ENCODE measurements at regions not wholly inside any gene's neighbourhood (a gene's known extent, or its start where the extent isn't known, plus 50 kb on each side); places are given as distances from the start of the nearest gene placed in this dataset.
"Not testable (repeated sequence)": the region's sequence is repeated elsewhere in the genome, so short reads cannot be mapped to it uniquely, and the experiment has no call there.

DNA sequence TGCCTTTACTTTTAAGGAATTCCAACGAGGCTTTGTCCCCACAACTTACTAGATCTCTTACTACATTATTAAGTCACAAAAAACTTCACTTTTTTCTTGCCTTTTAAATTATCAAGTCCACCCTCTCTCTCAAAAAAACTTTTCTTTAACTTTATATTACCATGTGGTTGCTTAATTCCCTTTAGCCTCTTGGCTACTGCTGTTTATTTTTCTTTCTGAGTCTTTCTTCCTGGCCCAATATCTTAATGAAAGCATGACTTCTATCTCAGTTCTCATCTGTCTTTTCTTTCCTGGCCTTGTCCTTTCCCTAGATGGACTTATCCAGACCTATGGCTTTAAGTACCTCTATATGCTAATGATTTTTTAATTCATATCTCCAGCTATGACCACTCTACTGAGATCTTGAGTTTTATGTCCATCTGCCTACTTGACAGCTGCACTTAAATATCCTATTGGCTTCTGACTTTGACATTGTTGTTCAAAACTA lies 710.5 kb downstream of the RFPL4B start:
- POLR2A ChIA-PET, result no interaction called here
- CTCF ChIA-PET, result no interaction called here
- H3K36me3 ChIP-seq (ENCODE audit: control insufficient read depth, insufficient read depth, low read length), result no peaks in the 10 kb centered on the region
- no peak overlapping the region for H3K4me3 ChIP-seq (ENCODE audit: low read depth, low read length)
- no peak for TF ChIP-seq CTCF (IDR thresholded peaks at IDR 0.05; ENCODE audit: insufficient read depth, low read depth, low read length)
- DNase-seq (ENCODE audit: low read depth), result no peak
- H3K27me3 ChIP-seq (ENCODE audit: control insufficient read depth, insufficient read depth, low read length), result no peaks in the 10 kb centered on the region

GRCh38 chr6:113060664-113061063 lies 713.5 kb downstream of the RFPL4B start:
- H3K27me3 ChIP-seq (ENCODE audit: control insufficient read depth, insufficient read depth, low read length), result no peaks in the 10 kb centered on the region
- ChIA-PET POLR2A (no interaction called here), CTCF (interaction anchor here (0.7 to 0.9 kb wide), 2 partner anchors 8 to 178 kb away, joined by 3 to 4 read pairs; no protein-coding TSS in a partner anchor)
- no peak for TF ChIP-seq CTCF (IDR thresholded peaks at IDR 0.05; ENCODE audit: insufficient read depth, low read depth, low read length)
- no peaks in the 10 kb centered on the region for H3K36me3 ChIP-seq (ENCODE audit: control insufficient read depth, insufficient read depth, low read length)
- DNase-seq (ENCODE audit: low read depth), result no peak
- H3K4me3 ChIP-seq (ENCODE audit: low read depth, low read length), result no peak overlapping the region

- POLR2A ChIA-PET, result no interaction called here
- Histone ChIP-seq H3K27me3 (ENCODE audit: control insufficient read depth, insufficient read depth, low read length) (no peaks in the 10 kb centered on the region), H3K36me3 (ENCODE audit: control insufficient read depth, insufficient read depth, low read length) (no peaks in the 10 kb centered on the region), H3K4me3 (ENCODE audit: low read depth, low read length) (no peak overlapping the region)
- CTCF ChIA-PET, result interaction anchor here (0.6 kb wide), 2 partner anchors 637 to 752 kb away, joined by 3 read pairs; no protein-coding TSS in a partner anchor
- TF ChIP-seq CTCF (IDR thresholded peaks at IDR 0.05; ENCODE audit: insufficient read depth, low read depth, low read length), result no peak
- DNase-seq (ENCODE audit: low read depth), result peak; percentile 43
These were observed 718.5 kb downstream of the RFPL4B start for GRCh38 chr6:113065611-113066010.

GRCh38 chr6:113067612-113068275 lies 720.6 kb downstream of the RFPL4B start:
- Histone ChIP-seq H3K27me3 (ENCODE audit: control insufficient read depth, insufficient read depth, low read length) (no peaks in the 10 kb centered on the region), H3K36me3 (ENCODE audit: control insufficient read depth, insufficient read depth, low read length) (no peaks in the 10 kb centered on the region), H3K4me3 (ENCODE audit: low read depth, low read length) (no peak overlapping the region)
- ChIA-PET CTCF (interaction anchor here (0.9 to 1.6 kb wide), 2 partner anchors 20 to 115 kb away, joined by 3 to 5 read pairs; no protein-coding TSS in a partner anchor), POLR2A (interaction anchor here (0.6 kb wide), 1 partner anchor 587 kb away, joined by 3 read pairs; no protein-coding TSS in a partner anchor)
- no peak for DNase-seq (ENCODE audit: low read depth)
- no peak for TF ChIP-seq CTCF (IDR thresholded peaks at IDR 0.05; ENCODE audit: insufficient read depth, low read depth, low read length)

DNA sequence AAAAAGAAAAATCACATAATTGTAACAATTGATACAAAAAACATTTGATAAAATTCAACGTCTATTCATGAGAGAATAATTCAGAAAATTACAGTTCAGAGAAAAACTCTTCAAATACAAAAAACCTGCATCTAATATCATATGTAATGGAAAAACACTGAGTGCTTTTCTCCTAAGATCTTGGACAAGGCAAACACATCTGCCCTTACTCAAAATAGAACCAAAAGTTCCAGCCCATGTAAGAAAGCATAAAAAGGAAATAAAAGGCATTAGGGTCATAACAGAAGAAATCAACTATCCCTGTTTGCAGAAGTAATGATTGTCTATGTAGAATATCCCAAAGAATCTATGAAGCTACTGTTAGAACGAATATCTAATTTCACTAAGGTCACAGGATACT lies 721.4 kb downstream of the RFPL4B start:
- H3K4me3 ChIP-seq (ENCODE audit: low read depth, low read length), result no peak overlapping the region
- no peaks in the 10 kb centered on the region for H3K27me3 ChIP-seq (ENCODE audit: control insufficient read depth, insufficient read depth, low read length)
- DNase-seq (ENCODE audit: low read depth), result no peak
- H3K36me3 ChIP-seq (ENCODE audit: control insufficient read depth, insufficient read depth, low read length), result no peaks in the 10 kb centered on the region
- POLR2A ChIA-PET, result interaction anchor here (0.6 kb wide), 1 partner anchor 588 kb away, joined by 3 read pairs; no protein-coding TSS in a partner anchor
- CTCF ChIA-PET, result interaction anchor here (0.9 to 1.6 kb wide), 2 partner anchors 20 to 114 kb away, joined by 3 to 5 read pairs; no protein-coding TSS in a partner anchor
- no peak for TF ChIP-seq CTCF (IDR thresholded peaks at IDR 0.05; ENCODE audit: insufficient read depth, low read depth, low read length)

GRCh38 chr6:113070681-113071080 lies 723.6 kb downstream of the RFPL4B start:
- H3K36me3 ChIP-seq (ENCODE audit: control insufficient read depth, insufficient read depth, low read length); H3K27me3 ChIP-seq (ENCODE audit: control insufficient read depth, insufficient read depth, low read length); H3K4me3 ChIP-seq (ENCODE audit: low read depth, low read length); POLR2A ChIA-PET; DNase-seq (ENCODE audit: low read depth): not testable (repeated sequence)
- CTCF ChIA-PET, result interaction anchor here (0.6 kb wide), 1 partner anchor 92 kb away, joined by 3 read pairs; no protein-coding TSS in a partner anchor

Data from BJ (cell line).